B cell (primary cell): ENCODE measurements at regions not wholly inside any gene's neighbourhood (a gene's known extent, or its start where the extent isn't known, plus 50 kb on each side); places are given as distances from the start of the nearest gene placed in this dataset.

Experiments used
- CTCF ChIP-seq: fragments of 200-600 bp; IDR thresholded peaks from one replicate; pipeline ENCODE4 v1.8.0; 2022; ENCODE audit warnings: antibody characterized with exemption, mild to moderate bottlenecking
- EZH2 ChIP-seq: IDR thresholded peaks from 2 replicates; pipeline ENCODE4 v1.6.1; 2012; ENCODE audit warnings: borderline replicate concordance, low read depth, mild to moderate bottlenecking, moderate library complexity, low read length; ENCODE audit not compliant: insufficient read depth, poor library complexity, severe bottlenecking

DNA sequence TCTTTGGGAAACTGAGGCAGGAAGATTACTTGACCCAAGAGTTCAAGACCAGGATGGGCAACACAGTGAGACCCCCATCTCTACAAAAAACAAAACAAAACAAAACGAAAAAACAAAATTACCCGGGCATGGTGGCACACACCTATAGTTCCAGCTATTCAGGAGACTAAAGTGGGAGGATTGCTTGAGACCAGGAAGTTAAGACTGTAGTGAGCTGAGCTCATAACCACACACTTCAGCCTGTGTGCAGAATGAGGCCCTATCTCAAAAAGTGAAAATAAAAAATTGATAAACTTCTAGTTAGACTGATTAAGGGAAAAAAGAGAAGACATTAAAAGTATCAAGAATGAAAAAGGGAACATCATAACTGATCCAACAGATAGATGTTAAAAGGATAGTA lies 154.0 kb downstream of the RHOU start:
- no peak for TF ChIP-seq CTCF
- TF ChIP-seq EZH2, result no peak
